GM21529 (cell line): ENCODE measurements at regions not wholly inside any gene's neighbourhood (a gene's known extent, or its start where the extent isn't known, plus 50 kb on each side); places are given as distances from the start of the nearest gene placed in this dataset.
A peak's percentile ranks its signal among the peaks of the same experiment; 100 is the strongest.

Experiments used
- ATAC-seq: cut with Tn5 transposase; IDR thresholded peaks from one replicate; pipeline ENCODE4 v1.9.1; 2021; ENCODE audit not compliant: unreplicated experiment

DNA sequence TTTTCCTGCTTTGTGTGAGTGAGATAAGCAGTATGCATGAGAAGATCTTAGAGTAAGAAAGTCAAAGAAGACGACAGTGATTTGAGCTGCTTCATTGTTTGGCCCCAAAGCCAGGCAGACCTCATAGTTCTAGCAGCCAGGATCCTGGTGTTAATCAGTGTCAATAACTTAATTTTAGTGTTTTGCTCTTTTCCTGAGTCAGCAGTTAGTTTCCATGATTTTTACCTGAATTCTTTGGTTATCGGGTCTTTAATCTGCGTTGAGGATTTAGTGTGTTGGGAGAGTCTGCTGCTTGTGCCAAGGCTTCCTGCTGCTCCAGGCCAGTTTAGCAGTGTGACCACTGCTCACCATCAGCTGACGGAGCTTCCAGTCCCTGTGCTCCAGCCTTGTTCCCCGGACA lies 241.6 kb upstream of the SOX5 start:
- no peak for ATAC-seq

DNA sequence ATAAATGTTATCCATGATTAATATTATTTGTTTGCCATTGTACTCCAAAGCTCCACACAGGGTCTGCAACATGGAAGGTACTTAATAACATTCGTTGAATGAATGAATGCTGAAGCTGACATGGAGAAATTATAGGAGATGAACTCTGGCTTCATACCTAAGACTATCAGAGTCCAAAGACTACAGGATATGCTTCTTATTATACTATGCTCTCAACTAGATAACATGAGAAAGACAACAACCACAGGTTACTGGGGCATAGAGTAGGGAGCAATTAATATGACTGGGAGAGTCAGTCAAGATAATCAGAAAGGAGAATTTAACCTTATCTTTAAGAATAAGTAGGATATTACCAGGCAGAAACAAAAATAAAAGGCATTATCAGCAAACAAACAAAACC lies 236.3 kb upstream of the SOX5 start:
- ATAC-seq: no peak

DNA sequence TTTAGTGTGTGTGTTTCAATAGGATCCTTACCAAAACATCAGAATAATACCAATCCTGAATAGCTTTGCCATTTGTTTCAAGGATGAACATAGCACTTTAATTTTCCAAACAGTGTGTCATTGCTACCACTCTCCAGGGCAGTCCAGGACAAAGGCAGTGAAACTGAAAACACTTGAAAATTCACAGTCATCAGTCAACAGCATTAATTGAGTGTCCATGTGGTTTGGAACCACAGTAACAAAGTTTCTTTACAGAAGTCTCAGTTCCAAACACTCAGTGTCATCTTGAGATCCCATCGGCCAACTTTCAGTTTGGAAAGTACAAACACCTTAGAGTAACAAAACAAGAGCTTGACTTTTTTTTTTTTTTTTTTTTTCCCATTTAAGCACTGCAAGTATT lies 228.4 kb upstream of the SOX5 start:
- ATAC-seq: peak; percentile 74

DNA sequence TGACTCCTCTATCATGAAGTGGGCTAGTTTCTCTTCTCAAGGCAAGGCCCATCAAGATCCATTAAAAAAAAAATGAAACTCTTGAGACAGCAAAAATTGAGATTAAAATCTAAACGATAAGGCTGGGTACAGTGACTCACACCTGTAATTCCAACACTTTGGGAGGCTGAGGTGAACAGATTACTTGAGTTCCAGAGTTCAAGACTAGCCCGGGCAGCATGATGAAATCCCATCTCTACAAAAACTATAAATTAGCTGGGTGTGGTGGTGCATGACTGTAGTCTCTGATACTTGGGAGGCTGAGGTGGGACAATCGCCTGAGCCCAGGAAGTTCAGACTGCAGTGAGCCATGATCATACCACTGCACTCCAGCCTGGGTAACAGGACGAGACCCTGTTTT lies 226.5 kb upstream of the SOX5 start:
- ATAC-seq: no peak

DNA sequence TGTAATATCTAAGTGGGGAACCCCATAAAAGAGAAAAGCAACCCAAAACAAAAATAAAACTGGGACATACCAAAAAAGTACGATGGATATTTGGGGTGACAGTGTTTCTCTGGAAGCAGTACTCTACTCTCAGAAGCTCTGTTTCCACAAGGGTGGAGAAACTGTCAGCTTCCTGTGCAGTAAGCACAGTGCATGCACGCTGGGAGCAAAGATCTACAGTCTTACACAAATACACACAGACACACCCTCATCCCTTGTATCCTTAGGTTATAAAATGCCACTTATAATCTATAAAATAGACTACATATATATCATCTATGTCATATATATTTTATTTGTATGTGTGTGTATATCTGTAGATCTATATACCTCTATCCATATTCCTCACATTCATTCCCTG lies 225.8 kb upstream of the SOX5 start:
- no peak for ATAC-seq

DNA sequence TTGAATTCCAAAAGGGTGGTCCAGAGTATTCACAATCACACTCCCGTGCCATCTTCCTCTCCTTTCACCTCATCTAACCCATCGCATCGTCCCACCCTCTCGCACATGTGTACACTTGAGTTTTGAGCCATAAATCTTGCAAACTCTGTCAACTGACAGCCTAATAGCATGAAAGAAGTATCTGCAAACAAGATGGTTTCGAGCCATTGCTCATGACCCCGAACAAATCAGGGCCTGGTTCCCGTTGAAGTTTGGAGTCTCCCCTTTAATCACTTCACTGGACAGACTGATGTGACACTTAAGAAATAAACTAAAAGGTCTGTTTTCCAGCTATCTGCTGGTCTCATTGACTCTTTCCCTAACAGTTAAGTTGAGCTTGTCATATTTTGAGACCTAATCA lies 223.6 kb upstream of the SOX5 start:
- no peak for ATAC-seq

DNA sequence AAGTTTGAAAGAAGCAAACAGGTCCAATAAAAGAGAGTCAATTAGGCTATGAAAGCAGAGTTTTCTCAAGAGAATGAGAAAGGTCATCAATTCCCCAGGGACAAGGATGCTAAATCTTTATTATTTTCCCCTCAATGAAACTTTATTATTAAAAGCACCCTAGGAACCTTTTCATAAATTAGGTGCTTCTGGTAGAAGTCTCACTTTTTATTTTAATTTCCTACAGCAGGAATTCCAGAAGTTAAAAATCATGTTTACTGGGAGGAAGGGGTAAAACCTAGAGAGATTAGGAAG lies 223.2 kb upstream of the SOX5 start:
- no peak for ATAC-seq

DNA sequence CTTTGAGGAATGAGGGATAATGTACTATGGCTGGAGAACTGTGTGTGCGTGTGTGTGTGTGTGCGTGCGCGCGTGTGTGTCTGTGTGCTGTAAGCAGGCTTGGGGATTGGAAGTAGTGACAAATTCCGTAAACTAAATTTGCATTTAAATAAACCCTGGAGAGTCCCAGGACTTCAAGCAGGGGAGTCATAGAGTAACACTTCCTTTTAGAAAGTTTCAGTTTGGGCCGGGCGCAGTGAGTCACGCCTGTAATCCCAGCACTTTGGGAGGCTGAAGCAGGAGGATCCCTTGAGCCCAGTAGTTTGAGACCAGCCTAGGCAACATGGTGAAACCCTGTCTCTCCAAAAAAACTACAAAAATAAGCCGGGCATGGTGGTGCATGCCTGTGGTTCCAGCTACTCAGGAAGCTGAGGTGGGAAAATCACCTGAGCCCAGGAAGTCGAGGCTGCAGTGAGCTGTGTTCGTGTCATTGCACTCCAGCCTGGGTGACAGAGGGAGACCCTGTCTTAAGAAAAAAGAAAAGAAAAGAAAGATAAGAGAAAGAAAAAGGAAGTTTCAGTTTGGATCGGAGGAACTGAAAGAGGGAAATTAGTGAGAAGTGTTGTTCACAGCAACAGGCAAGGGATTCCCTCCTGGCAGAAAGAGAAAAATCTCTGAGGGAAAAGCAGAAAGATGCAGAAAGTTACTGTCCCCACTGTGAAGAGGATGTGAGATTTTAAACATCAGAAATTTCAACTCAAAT lies 222.7 kb upstream of the SOX5 start:
- peak; percentile 91 for ATAC-seq

DNA sequence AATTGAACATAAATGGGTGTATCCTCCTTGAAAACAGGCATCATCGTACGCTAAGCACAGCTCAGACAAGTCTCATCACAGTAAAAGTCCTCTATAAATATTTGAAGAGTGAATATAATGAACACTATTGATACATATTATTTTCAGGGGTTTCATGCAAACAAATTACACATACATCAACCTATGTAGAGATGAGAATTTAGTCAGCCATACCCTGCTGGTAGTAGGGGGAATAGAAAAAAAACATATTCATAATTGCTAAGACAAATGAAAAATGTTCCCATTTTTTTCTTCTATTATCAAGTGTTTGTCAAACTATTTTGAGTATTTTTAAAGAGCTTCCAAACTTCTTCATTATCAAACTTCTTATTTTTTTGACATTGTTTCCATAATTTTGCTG lies 205.6 kb upstream of the SOX5 start:
- no peak for ATAC-seq

DNA sequence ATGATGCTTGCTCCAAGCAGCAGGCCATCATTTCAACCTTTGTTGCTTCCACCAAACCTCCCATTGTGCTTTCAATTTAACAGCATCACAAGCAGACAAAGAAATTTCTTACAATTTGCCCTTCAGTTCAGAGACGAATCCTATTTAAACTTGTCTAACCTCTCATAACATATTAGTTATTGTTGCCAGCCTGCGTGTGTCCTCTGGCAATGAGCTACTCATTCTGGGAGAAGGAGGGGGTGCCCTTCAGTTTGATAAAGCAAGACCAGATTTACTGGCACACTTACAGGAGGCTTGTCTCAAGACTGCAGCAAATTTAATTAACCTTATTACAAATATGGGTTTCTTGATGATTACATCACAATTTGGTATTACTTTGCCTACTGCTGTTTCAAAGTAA lies 203.6 kb upstream of the SOX5 start:
- ATAC-seq: no peak

DNA sequence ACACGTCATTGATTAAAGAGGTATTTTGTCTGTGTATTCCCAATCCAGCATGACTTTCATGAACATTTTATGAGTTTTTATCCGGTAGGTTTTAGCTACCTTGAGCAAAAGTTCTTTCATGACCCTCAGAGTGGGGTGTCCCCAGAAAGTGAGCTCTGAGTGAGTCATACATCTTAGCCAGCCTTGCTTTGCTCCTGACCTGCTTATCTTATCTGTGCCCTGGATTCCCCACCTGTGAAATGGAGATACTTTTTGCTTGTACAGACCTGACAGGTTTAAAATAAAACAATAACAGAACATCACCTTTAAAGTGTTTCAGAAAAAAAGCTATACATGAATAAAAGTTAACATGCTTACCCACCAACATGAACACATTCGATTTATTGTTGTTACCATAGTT lies 202.8 kb upstream of the SOX5 start:
- no peak for ATAC-seq

DNA sequence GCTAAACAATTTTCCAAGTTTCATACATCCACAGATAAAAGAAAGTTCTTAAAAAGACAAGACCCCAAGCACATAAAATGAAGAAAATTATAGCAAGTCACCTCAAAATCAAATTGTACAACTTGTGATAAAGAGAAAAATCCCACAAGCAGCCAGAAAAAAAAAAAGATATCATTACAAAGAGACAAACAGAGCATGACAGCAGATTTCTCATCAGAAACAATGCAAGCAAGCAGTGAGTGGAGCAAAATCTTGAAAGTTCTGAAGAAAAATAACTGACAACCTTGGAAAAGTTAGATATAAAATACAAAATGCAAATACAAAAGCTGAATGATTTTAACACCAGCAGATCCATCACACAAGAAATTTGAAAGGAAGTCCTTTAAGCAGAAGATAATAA lies 194.5 kb upstream of the SOX5 start:
- no peak for ATAC-seq

DNA sequence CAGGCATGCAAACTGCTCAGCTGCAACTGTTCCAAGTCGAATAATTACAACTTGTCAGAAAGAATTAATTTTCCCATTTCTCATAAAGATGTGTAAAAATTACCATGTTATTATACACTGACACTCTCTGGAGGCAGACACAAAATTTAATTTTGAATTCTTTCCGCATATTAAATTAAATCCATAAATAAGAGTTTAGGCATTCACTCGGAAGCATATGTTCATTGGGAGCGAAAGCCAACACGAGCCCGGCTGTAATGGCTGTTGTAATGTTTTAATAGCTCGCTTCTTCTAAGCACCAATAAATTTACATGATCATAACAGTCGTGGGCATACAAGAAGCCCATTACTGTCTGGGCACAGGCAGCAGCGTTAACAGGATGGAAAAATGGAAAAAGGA lies 189.6 kb upstream of the SOX5 start:
- ATAC-seq: no peak

DNA sequence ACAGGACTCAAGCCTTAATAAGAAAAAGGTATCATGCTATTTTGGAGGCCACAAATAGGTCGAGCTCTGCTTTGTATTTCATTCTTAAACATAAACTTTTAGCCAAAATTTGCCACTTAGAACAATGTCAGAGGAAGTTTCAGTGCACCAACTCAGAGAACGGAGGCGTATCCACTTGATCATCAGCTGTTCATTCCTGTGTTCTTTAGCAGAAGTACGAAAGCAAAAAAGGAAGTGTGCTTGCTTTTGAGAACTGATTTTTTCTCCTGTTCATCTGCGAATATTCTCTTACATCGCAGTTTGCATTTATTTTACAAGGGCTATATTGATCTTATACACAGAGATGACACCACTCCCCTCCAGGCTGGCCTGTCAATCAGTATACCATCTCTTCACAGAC lies 188.6 kb upstream of the SOX5 start:
- ATAC-seq: no peak

DNA sequence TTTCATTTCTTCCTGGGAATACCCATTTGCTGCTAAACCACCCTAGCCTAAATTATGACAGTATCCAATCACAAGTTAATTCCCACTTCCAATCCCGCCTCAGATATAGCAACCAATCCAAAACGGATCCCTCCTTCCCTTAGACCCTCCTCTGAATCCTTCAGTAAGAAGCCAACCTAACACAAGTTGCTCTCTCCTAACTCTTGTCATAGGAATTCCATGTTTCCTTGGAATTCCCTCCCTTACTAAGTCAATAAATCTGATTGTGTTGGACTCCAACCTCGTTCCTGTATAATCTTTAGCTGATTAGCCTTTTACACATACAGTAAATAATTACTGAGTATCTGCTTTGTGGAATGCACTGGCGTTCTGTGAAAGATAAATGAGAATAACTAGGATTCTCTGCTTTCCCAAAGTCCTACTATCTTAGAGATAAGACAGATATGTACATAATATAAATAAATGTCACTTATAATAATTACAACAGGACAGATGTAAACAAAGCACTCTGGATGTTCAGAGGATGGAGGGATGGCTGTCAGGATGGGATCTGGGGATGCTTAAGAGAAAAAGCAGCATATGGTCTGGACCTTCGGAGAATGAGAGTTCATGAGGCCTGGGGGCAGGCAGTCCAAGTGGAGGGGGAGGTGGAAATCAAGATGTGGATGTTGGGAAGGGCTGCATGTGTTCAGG lies 185.8 kb upstream of the SOX5 start:
- no peak for ATAC-seq

DNA sequence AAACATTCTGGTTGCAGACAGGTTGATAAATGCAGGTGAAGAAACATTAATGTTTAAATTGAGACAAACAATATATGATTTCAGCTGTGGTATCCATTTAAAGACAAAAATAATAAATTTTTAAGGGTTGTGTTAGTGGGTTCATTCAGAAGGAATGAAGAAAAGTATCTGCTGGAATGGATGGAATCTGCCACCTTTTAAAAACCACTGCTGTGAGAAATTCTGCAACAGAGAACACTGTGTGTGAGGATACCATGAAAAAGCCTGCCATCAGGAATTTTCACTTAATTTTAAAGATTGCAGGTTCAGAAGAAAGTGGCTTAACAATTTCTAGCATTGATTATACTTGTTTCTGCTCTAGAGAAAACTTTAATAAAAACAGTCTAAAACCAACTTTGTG lies 184.6 kb upstream of the SOX5 start:
- no peak for ATAC-seq

DNA sequence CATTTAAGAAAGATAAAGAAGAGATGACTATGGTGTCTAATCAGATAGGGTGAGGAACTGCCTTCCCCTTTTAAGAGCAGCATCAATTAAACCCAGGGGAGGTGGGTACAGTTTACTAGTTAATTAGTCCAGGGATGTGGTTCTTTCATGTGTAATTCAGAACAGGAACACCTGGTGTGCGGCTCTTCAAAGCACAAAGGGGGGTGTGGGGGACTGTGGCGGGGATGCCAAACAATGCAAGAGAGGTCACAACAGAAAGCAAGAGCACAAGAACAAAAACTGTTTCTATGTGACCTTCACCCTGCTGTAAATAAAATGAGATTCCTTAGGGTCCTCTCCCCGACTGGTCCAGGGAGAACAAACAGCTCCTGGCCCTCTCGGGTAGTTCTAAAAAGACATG lies 183.9 kb upstream of the SOX5 start:
- no peak for ATAC-seq

DNA sequence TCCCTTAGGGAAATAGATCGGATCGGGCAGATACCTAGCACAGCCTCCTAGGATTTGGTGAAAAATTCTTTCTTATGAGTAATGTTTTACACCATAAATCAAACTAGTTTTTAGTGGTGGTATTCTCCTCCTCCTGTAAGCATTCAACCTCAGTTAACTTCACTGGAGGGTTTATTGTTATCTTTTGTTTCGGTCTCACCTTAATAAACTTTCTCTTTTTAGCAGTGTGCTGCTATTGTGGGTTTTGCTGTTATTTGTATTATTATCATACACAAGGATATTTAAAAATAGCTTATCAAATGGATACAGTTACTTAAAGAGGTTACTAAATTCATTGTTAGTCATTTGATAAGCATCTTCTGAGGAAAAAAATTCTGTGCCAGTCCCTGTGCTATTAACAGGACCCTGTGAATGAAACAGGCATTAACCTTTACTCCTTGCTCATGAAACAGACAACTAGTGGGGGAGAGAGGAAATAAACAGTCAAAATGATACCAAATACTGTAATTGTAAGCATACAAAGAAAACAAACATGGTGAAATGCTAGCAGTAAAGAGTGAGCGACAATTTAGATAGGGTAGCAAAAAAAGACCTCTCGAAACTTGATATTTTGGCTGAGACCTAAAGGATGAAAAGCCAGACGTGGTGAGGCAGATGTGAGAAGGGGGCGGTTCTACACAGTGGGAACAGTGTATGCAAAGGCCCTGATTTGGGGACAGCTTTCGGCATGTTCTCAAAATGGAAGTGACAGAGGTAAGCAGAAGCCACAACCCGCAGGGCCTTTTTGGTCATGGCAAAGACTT lies 178.7 kb upstream of the SOX5 start:
- peak; percentile 97 for ATAC-seq

DNA sequence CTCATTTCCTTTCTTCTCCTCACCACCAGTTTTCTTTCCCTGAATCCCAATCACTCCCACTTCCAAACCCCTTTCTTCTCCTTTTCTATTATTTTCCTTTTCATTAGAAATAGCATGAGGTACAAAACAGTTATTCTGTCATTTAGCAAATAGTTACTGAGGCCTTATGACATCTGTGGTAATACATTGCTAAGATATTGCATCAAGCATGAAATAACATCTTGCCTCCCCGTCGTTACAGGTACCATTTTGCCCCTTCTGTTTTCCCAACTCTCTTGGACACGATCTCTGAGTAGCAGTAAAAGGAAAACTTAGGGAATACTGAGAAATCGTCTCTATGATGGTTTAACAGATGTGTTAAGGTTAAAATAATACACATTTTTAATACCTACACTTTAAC lies 175.8 kb upstream of the SOX5 start:
- ATAC-seq: no peak

DNA sequence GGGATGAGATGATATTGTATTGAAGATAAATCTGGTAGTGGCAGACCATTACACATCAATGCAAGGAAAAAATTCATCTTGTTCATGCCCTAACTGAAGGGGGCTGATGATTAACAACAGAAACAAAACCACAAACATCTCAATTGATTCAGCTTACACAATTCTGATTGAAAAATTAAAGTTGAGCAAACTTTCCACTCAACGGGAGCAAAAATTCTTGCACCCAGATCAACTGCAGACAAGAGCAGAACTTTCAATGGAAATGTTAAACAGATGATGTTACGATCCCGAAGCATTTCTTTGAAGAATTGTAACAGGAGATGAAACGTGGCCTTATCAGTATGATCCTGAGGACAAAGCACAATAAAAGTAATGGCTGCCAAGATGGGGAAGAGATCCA lies 172.4 kb upstream of the SOX5 start:
- ATAC-seq: no peak

DNA sequence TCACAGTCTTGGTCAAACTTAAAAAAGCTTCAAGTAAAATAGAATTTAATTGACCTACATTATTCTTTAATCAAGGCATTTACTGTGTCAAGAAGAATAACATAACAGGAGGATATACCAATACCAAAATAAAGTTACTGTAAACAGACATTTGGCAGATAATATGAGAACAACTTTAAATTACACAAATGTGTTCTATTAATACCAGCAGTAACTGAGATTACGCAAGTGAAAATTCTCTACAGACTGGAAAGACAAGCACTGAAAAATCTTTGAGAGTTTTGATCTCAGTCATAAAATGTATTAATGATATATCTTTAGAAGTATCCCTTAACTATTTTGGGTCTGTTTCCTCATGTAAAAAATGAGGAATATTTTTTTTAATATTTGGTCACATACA lies 169.2 kb upstream of the SOX5 start:
- ATAC-seq: no peak

DNA sequence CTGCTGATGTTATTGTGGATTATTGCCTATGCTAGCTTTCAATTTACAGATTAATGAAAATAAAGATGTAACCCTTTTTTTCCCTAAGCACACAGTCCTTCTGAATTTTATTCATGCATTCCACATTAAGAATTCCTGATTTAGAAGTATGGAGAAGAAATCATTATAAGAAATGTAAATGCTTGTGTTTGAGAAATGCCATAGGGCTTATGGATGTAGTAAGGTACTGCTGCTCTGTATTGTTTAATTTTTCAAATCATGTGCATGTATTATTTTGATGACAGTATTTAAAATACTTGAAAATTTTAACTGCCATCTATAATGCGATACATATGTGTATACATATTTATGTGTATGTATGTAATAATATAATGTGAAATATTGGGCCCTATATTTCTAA lies 167.1 kb upstream of the SOX5 start:
- no peak for ATAC-seq
